ENCODE measurements at regions not wholly inside any gene's neighbourhood (a gene's known extent, or its start where the extent isn't known, plus 50 kb on each side); places are given as distances from the start of the nearest gene placed in this dataset.

DNA sequence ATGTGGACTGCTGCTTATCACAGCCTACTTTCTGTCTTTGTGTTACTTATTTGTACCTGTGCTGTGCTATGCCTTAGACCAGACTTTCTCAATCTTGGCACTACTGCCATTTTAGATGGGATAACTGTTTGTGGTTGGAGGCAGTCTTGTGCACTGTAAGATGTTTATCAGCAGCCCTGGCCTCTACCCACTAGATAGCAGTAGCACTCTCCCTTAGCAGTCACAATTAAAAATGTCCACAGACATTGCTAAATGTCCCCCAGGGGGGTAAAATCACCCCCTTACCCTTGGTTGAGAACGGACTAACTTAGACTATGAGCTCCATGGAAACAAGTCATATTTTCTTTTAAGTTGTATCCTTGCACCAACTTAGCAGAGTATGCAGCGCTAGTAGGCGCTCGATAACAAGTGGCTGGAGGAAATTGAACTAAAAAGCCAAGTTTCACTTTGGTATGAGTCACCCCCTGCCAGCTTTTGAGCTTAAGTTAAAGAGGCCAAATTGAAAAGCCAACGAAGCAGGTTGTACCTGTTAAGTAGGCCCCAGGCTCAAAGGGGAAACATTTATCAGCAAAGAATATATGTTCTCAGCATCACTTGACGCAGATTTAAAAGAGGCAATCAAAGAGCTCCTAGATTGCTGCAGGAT, 304.8 kb upstream of the SORL1-AS1 start:
- Histone ChIP-seq H3K4me1 (no peaks in the 10 kb centered on the region), H3K9me3 (no peaks in the 10 kb centered on the region), H3K36me3 (no peaks in the 10 kb centered on the region), H3K27me3 (no peaks in the 10 kb centered on the region), H3K27ac (no peak overlapping the region), H3K9ac (ENCODE audit: low read depth in 2 of 2, low read length in 2 of 2) (no peak overlapping the region), H3K4me3 (no peak overlapping the region)
- TF ChIP-seq, protein P1, sequence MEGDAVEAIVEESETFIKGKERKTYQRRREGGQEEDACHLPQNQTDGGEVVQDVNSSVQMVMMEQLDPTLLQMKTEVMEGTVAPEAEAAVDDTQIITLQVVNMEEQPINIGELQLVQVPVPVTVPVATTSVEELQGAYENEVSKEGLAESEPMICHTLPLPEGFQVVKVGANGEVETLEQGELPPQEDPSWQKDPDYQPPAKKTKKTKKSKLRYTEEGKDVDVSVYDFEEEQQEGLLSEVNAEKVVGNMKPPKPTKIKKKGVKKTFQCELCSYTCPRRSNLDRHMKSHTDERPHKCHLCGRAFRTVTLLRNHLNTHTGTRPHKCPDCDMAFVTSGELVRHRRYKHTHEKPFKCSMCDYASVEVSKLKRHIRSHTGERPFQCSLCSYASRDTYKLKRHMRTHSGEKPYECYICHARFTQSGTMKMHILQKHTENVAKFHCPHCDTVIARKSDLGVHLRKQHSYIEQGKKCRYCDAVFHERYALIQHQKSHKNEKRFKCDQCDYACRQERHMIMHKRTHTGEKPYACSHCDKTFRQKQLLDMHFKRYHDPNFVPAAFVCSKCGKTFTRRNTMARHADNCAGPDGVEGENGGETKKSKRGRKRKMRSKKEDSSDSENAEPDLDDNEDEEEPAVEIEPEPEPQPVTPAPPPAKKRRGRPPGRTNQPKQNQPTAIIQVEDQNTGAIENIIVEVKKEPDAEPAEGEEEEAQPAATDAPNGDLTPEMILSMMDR (IDR thresholded peaks at IDR 0.05) = no peak
- intact Hi-C loops (cut with DNase I) = no loop called here
- no peak for DNase-seq

- Histone ChIP-seq H3K9me3 (no peaks in the 10 kb centered on the region), H3K27ac (no peak overlapping the region), H3K36me3 (no peaks in the 10 kb centered on the region), H3K4me1 (no peaks in the 10 kb centered on the region), H3K4me3 (no peak overlapping the region), H3K9ac (ENCODE audit: low read depth in 2 of 2, low read length in 2 of 2) (no peak overlapping the region), H3K27me3 (no peaks in the 10 kb centered on the region)
- intact Hi-C loops (cut with DNase I) = no loop called here
- DNase-seq = no peak
- TF ChIP-seq, protein P1 (IDR thresholded peaks at IDR 0.05) = no peak
Observed at GRCh38 chr11:121755906-121756305, 303.1 kb upstream of the SORL1-AS1 start.

DNA sequence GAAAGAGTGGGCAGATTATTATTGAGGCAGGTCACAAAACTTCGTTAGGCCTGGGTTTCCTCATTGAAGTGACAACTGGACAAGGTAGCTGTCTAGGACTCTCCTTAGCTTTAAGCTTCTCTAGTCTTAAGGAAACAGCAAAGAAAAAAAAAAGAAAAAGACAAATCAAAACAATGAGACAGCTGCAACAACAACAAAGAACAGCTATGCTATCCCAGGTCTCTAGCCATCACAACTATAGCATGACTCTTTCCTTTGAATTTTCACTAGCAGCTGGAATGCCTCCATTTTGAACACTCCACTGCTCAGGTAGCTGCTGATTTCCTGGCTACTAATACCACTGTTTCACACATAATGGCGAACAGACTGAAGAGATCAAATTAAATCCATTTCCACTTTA, 302.4 kb upstream of the SORL1-AS1 start:
- intact Hi-C loops (cut with DNase I) = no loop called here
- H3K4me1 ChIP-seq = no peaks in the 10 kb centered on the region
- TF ChIP-seq, protein P1 (IDR thresholded peaks at IDR 0.05) = no peak
- no peaks in the 10 kb centered on the region for H3K9me3 ChIP-seq
- no peaks in the 10 kb centered on the region for H3K36me3 ChIP-seq
- no peak overlapping the region for H3K27ac ChIP-seq
- no peak overlapping the region for H3K4me3 ChIP-seq
- no peak overlapping the region for H3K9ac ChIP-seq (ENCODE audit: low read depth in 2 of 2, low read length in 2 of 2)
- DNase-seq = no peak
- no peaks in the 10 kb centered on the region for H3K27me3 ChIP-seq

DNA sequence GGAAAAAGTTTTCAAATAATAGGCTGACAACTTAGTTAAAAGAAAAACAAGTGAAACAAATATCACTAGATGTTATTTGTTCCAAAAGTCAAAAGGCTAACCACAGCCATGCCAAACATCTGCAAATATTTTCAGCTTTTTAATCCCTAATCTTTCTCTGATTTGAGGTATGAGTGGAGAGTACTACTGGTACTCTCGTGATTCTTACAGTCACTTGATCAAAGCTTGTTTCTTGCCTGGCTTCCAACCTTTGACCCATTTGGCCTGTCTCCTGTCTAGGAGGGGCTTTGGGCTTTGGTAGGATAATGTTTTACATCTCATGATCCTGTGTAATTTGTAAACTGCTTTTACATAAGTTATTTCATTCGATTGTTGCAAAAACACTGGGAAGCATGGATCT, 301.8 kb upstream of the SORL1-AS1 start:
- Histone ChIP-seq H3K9ac (ENCODE audit: low read depth in 2 of 2, low read length in 2 of 2) (no peak overlapping the region), H3K36me3 (no peaks in the 10 kb centered on the region), H3K27me3 (no peaks in the 10 kb centered on the region), H3K4me3 (no peak overlapping the region), H3K9me3 (no peaks in the 10 kb centered on the region), H3K4me1 (no peaks in the 10 kb centered on the region), H3K27ac (no peak overlapping the region)
- DNase-seq = no peak
- intact Hi-C loops (cut with DNase I) = no loop called here
- TF ChIP-seq, protein P1 (IDR thresholded peaks at IDR 0.05) = no peak

GRCh38 chr11:121749691-121750090, 296.9 kb upstream of the SORL1-AS1 start:
- intact Hi-C loops (cut with DNase I) = no loop called here
- Histone ChIP-seq H3K27me3 (no peaks in the 10 kb centered on the region), H3K36me3 (no peaks in the 10 kb centered on the region), H3K4me3 (no peak overlapping the region), H3K9me3 (no peaks in the 10 kb centered on the region), H3K27ac (no peak overlapping the region), H3K9ac (ENCODE audit: low read depth in 2 of 2, low read length in 2 of 2) (no peak overlapping the region), H3K4me1 (no peaks in the 10 kb centered on the region)
- TF ChIP-seq, protein P1 (IDR thresholded peaks at IDR 0.05) = no peak
- DNase-seq = no peak

All from colonic mucosa (tissue), 4 donors.